ENCODE measurements at regions not wholly inside any gene's neighbourhood (a gene's known extent, or its start where the extent isn't known, plus 50 kb on each side); places are given as distances from the start of the nearest gene placed in this dataset.

DNA sequence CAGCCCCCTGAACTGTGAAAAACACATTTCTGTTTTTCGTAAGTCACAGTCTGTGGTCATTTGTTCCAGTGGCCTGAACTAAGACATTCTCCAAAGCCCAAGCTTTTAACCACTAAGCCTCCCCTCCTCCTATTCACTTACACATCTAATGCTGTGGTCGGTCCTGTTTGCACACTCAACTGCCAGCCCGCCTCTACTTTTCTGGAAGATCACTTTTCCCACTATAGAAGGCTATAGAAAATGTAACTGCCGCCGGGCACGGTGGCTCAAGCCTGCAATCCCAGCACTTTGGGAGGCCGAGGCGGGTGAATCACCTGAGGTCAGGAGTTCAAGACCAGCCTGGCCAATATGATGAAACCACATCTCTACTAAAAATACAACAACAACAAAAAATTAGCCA, 524.7 kb upstream of the TMEM132C start:
- TF ChIP-seq EP300 (conservative IDR thresholded peaks at IDR 0.05; ENCODE audit: poor library complexity, severe bottlenecking) (no peak), RAD21 (conservative IDR thresholded peaks at IDR 0.05) (no peak), SMC3 (conservative IDR thresholded peaks at IDR 0.05; ENCODE audit: poor library complexity) (no peak), POLR2AphosphoS5 (IDR thresholded peaks at IDR 0.05) (no peak), MXI1 (conservative IDR thresholded peaks at IDR 0.05; ENCODE audit: poor library complexity, severe bottlenecking) (no peak), EZH2 (IDR thresholded peaks at IDR 0.05; ENCODE audit: borderline replicate concordance, insufficient read depth, low read length, poor library complexity, severe bottlenecking) (no peak), TAF1 (IDR thresholded peaks at IDR 0.05; ENCODE audit: low read depth) (no peak)
- TF ChIP-seq, protein P1, sequence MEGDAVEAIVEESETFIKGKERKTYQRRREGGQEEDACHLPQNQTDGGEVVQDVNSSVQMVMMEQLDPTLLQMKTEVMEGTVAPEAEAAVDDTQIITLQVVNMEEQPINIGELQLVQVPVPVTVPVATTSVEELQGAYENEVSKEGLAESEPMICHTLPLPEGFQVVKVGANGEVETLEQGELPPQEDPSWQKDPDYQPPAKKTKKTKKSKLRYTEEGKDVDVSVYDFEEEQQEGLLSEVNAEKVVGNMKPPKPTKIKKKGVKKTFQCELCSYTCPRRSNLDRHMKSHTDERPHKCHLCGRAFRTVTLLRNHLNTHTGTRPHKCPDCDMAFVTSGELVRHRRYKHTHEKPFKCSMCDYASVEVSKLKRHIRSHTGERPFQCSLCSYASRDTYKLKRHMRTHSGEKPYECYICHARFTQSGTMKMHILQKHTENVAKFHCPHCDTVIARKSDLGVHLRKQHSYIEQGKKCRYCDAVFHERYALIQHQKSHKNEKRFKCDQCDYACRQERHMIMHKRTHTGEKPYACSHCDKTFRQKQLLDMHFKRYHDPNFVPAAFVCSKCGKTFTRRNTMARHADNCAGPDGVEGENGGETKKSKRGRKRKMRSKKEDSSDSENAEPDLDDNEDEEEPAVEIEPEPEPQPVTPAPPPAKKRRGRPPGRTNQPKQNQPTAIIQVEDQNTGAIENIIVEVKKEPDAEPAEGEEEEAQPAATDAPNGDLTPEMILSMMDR (IDR thresholded peaks at IDR 0.05; ENCODE audit: poor library complexity, severe bottlenecking) = no peak
- TF ChIP-seq, protein P2, sequence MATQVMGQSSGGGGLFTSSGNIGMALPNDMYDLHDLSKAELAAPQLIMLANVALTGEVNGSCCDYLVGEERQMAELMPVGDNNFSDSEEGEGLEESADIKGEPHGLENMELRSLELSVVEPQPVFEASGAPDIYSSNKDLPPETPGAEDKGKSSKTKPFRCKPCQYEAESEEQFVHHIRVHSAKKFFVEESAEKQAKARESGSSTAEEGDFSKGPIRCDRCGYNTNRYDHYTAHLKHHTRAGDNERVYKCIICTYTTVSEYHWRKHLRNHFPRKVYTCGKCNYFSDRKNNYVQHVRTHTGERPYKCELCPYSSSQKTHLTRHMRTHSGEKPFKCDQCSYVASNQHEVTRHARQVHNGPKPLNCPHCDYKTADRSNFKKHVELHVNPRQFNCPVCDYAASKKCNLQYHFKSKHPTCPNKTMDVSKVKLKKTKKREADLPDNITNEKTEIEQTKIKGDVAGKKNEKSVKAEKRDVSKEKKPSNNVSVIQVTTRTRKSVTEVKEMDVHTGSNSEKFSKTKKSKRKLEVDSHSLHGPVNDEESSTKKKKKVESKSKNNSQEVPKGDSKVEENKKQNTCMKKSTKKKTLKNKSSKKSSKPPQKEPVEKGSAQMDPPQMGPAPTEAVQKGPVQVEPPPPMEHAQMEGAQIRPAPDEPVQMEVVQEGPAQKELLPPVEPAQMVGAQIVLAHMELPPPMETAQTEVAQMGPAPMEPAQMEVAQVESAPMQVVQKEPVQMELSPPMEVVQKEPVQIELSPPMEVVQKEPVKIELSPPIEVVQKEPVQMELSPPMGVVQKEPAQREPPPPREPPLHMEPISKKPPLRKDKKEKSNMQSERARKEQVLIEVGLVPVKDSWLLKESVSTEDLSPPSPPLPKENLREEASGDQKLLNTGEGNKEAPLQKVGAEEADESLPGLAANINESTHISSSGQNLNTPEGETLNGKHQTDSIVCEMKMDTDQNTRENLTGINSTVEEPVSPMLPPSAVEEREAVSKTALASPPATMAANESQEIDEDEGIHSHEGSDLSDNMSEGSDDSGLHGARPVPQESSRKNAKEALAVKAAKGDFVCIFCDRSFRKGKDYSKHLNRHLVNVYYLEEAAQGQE (IDR thresholded peaks at IDR 0.05; ENCODE audit: borderline replicate concordance) = no peak
- no peak overlapping the region for H3K4me3 ChIP-seq (ENCODE audit: low read length)
- H3K36me3 ChIP-seq (ENCODE audit: insufficient read depth, low read length) = no peaks in the 10 kb centered on the region
- no peaks in the 10 kb centered on the region for H3K9me2 ChIP-seq (ENCODE audit: insufficient read depth, low read length)
- H3K9me3 ChIP-seq (ENCODE audit: low read length) = no peaks in the 10 kb centered on the region
- H3K9ac ChIP-seq (ENCODE audit: low read length) = no peak overlapping the region
- no peaks in the 10 kb centered on the region for H3K27me3 ChIP-seq (ENCODE audit: insufficient read depth, low read depth, low read length)
- no peaks in the 10 kb centered on the region for H3F3A ChIP-seq (ENCODE audit: insufficient read depth, low read length, poor library complexity, severe bottlenecking)
- H3K79me2 ChIP-seq (replicated peaks; ENCODE audit: insufficient read depth, low read length) = no peaks in the 10 kb centered on the region
- no peak overlapping the region for H3K27ac ChIP-seq (ENCODE audit: low read length)
- H3K4me2 ChIP-seq (ENCODE audit: low read length) = no peak overlapping the region
- H2AFZ ChIP-seq (ENCODE audit: low read depth, low read length) = no peak overlapping the region
- H4K20me1 ChIP-seq (ENCODE audit: insufficient read depth) = no peaks in the 10 kb centered on the region

DNA sequence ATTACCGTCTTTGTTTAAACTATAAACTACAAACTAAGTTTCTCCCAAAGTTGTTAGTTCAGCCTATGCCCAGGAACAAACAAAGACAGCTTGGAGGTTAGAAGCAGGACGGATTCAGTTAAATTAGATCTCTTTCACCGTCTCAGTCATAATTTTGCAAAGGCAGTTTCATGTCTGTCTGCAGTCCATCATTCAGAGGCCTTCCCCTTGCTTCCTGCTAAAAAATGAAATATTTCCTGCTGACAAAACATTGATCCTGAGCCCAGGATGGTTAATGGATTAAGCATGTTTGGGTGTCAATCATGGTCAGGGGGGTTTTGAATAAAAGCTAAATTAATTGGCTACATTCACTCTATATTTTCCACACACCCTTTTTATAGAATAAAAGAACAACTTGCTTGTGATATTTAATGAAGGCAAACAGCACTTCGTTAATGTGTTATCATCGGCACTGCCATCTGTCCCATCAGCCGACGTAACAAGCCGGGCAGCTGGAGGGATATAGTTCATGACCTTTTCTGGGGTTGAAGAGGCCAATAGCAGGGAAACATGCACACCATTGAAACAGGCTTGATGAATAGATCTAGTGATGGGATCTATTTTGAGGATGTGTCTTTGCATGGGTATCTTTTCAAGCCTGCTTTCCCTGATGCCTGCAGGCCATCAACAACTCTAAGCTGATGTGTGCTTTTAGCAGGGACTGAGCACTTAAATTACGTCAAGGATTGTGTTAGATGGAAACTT, 521.3 kb upstream of the TMEM132C start:
- TF ChIP-seq EP300 (conservative IDR thresholded peaks at IDR 0.05; ENCODE audit: poor library complexity, severe bottlenecking) (no peak), POLR2AphosphoS5 (IDR thresholded peaks at IDR 0.05) (no peak), SMC3 (conservative IDR thresholded peaks at IDR 0.05; ENCODE audit: poor library complexity) (no peak), RAD21 (conservative IDR thresholded peaks at IDR 0.05) (no peak), MXI1 (conservative IDR thresholded peaks at IDR 0.05; ENCODE audit: poor library complexity, severe bottlenecking) (no peak), TAF1 (IDR thresholded peaks at IDR 0.05; ENCODE audit: low read depth) (no peak)
- H3K4me3 ChIP-seq (ENCODE audit: low read length) = no peak overlapping the region
- H3K27ac ChIP-seq (ENCODE audit: low read length) = no peak overlapping the region
- no peaks in the 10 kb centered on the region for H3K36me3 ChIP-seq (ENCODE audit: insufficient read depth, low read length)
- H3F3A ChIP-seq (ENCODE audit: insufficient read depth, low read length, poor library complexity, severe bottlenecking) = no peaks in the 10 kb centered on the region
- H3K9me2 ChIP-seq (ENCODE audit: insufficient read depth, low read length) = no peaks in the 10 kb centered on the region
- no peaks in the 10 kb centered on the region for H3K79me2 ChIP-seq (replicated peaks; ENCODE audit: insufficient read depth, low read length)
- H3K27me3 ChIP-seq (ENCODE audit: insufficient read depth, low read depth, low read length) = no peaks in the 10 kb centered on the region
- H2AFZ ChIP-seq (ENCODE audit: low read depth, low read length) = no peak overlapping the region
- H3K9me3 ChIP-seq (ENCODE audit: low read length) = no peaks in the 10 kb centered on the region
- H3K9ac ChIP-seq (ENCODE audit: low read length) = no peak overlapping the region
- no peak overlapping the region for H3K4me2 ChIP-seq (ENCODE audit: low read length)
- no peaks in the 10 kb centered on the region for H4K20me1 ChIP-seq (ENCODE audit: insufficient read depth)
